Kidney epithelial cell (primary cell): ENCODE measurements at regions not wholly inside any gene's neighbourhood (a gene's known extent, or its start where the extent isn't known, plus 50 kb on each side); places are given as distances from the start of the nearest gene placed in this dataset.

Source experiments
- DNase-seq: peaks from one replicate; pipeline ENCODE4 v3.0.0-alpha.2; 2010; ENCODE audit warnings: low read depth
- H3K27me3 ChIP-seq: 2 replicates; pipeline ENCODE4 v1.6.0; 2011; ENCODE audit warnings: low read length; ENCODE audit not compliant: control insufficient read depth, insufficient read depth
- H3K36me3 ChIP-seq: 2 replicates; pipeline ENCODE4 v1.5.1; 2011; ENCODE audit warnings: low read length; ENCODE audit not compliant: control insufficient read depth, insufficient read depth
- H3K4me3 ChIP-seq: 2 replicates; pipeline ENCODE4 v1.5.1; 2011; ENCODE audit warnings: low read depth, mild to moderate bottlenecking, control low read depth, low read length
- TF ChIP-seq, protein P1 (sequence below): IDR thresholded peaks from 2 replicates; pipeline ENCODE4 v1.5.1; 2011; ENCODE audit warnings: mild to moderate bottlenecking, moderate library complexity, low read length, control low read depth, inconsistent platforms; ENCODE audit not compliant: insufficient read depth, poor library complexity, severe bottlenecking

DNA sequence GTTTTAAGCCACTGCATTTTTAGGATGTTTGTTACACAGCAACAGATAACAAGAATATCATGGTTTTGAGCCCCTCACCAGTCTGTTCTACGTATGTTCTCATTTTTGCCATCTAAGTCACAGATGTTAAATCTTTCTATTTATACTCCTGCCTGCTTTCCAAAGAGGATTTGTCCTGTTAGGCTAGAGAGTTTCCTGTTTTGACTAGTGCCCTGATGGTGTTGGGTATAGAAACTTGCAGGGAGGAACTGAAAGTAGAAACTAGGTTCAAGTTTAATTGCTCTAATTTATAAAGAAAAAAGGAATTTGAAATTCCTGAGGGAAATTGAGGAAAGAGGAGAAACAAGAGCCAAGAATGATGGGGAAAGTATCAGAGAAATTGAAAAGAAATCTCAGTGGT lies 74.4 kb upstream of the COCH start:
- TF ChIP-seq, protein P1, sequence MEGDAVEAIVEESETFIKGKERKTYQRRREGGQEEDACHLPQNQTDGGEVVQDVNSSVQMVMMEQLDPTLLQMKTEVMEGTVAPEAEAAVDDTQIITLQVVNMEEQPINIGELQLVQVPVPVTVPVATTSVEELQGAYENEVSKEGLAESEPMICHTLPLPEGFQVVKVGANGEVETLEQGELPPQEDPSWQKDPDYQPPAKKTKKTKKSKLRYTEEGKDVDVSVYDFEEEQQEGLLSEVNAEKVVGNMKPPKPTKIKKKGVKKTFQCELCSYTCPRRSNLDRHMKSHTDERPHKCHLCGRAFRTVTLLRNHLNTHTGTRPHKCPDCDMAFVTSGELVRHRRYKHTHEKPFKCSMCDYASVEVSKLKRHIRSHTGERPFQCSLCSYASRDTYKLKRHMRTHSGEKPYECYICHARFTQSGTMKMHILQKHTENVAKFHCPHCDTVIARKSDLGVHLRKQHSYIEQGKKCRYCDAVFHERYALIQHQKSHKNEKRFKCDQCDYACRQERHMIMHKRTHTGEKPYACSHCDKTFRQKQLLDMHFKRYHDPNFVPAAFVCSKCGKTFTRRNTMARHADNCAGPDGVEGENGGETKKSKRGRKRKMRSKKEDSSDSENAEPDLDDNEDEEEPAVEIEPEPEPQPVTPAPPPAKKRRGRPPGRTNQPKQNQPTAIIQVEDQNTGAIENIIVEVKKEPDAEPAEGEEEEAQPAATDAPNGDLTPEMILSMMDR, result no peak
- DNase-seq, result no peak
- Histone ChIP-seq H3K4me3 (no peak overlapping the region), H3K27me3 (no peaks in the 10 kb centered on the region), H3K36me3 (no peaks in the 10 kb centered on the region)

DNA sequence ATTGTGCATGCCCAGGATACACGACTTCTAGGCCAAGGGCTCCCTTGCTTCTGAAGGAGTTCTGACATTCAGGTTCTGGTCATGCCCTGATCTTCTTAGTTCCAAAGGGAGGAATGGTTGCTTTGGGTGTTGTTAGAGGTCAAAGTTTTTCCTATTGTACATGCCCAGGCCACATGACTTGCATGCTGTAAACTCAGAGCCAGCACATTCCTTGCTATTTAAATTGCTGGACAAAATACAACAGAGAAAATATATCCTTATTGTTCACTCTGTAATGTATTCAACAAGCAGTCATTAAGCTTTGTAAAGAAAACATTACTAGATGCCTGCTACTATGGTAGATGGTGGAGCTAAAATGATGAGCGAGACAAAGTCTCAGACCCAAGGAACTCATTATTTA lies 71.2 kb upstream of the COCH start:
- no peak for DNase-seq
- TF ChIP-seq, protein P1, result no peak
- H3K27me3 ChIP-seq, result no peaks in the 10 kb centered on the region
- no peaks in the 10 kb centered on the region for H3K36me3 ChIP-seq
- no peak overlapping the region for H3K4me3 ChIP-seq

DNA sequence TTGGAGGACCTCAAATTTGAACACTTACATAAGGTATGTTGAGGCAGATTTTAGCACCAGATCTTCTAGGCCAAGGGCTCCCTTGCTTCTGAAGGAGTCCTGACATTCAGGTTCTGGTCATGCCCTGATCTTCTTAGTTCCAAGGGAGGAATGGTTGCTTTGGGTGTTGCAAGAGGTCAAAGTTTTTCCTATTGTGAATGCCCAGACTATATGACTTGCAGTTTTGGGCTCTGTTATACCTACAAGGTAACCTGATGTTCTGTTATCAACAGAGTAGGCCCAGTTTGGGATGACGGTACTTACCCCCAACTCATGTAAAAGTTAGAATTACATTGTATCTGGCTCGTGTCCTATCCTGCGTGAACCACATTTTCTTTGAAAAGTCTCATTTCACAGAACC lies 69.1 kb upstream of the COCH start:
- no peak overlapping the region for H3K4me3 ChIP-seq
- TF ChIP-seq, protein P1, result no peak
- H3K27me3 ChIP-seq, result no peaks in the 10 kb centered on the region
- H3K36me3 ChIP-seq, result no peaks in the 10 kb centered on the region
- no peak for DNase-seq

DNA sequence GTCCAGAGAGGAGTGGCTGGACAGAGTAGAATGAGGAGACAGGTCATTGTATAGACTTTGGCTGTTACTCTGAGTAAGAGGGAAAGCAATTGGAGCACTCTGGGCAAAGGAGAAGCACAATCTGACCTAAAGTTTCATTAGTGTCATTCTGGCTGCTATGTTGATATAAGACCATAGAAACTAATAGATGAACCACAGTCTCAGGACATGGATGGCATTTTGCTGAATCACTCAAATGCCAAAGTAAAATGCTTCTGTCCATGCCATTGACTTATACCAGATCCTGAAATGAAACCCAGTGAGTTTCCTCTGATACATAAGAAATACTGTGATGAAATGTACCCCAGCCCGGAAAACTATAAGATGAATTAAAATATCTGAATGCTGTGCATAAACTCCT lies 65.8 kb upstream of the COCH start:
- peak; percentile 49 for DNase-seq
- TF ChIP-seq, protein P1, result no peak

DNA sequence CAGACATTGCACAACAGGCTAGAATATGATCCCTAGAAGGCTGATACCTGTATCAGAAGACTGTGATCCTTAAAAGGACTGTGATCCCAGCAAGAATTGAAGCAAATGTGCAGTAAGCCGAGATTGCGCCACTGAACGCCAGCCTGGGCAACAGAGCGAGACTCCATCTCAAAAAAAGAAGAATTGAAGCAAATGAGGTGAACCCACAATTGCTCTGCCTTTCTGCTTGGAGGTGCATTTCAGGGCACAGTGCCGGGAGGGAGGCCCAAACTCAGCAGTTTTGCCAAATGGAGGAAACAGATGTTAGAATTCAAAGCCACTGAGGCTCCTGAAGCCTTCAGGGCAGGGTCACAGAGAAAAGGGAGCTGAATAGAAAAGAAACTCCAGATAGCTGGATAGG lies 61.1 kb upstream of the COCH start:
- no peak for DNase-seq
- TF ChIP-seq, protein P1, result no peak
- Histone ChIP-seq H3K27me3 (no peaks in the 10 kb centered on the region), H3K4me3 (no peak overlapping the region), H3K36me3 (no peaks in the 10 kb centered on the region)

More for the DNA sequence above, 65.8 kb upstream of the COCH start:
- Histone ChIP-seq H3K4me3 (no peak overlapping the region), H3K36me3 (no peaks in the 10 kb centered on the region), H3K27me3 (no peaks in the 10 kb centered on the region)

DNA sequence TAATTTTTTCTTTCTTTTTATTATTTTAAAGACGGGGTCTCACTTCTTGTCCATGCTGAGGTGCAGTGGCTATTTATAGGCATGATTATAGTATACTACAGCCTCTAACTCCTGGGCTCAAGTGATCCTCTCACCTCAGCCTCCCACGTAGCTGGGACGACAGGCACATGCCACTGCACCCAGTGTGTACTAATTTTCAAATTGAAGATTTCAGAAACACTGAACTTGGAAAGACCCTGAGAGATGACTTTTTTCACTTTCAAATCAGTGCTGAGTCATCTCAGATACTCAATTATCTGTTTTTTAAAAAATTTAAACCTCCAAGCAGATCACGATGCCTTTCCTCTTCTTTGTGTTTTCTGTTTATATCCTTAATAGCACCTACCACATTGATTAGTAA lies 53.7 kb upstream of the COCH start:
- TF ChIP-seq, protein P1, result no peak
- H3K36me3 ChIP-seq, result no peaks in the 10 kb centered on the region
- no peak overlapping the region for H3K4me3 ChIP-seq
- H3K27me3 ChIP-seq, result no peaks in the 10 kb centered on the region
- no peak for DNase-seq
